Calu3 (cell line): ENCODE measurements at regions not wholly inside any gene's neighbourhood (a gene's known extent, or its start where the extent isn't known, plus 50 kb on each side); places are given as distances from the start of the nearest gene placed in this dataset.
"Not testable (repeated sequence)": the region's sequence is repeated elsewhere in the genome, so short reads cannot be mapped to it uniquely, and the experiment has no call there.

Experiments
- BruUV-seq: library from RNA; stranded (reverse); fragments of 400-500 nt; replicated peaks from 2 replicates; lab custom pipeline; 2021; lab: Mats Ljungman, UMichigan
- CTCF ChIA-PET: fragments of 300-600 bp; sonication (Branson Sonifier 250); formaldehyde crosslinking; loops from one replicate; lab custom pipeline; 2022; ENCODE audit warnings: antibody characterized with exemption; lab: Charles Lee
- DNase-seq: peaks from one replicate; pipeline ENCODE4 v3.0.0; 2022
- H3K27ac Mint-ChIP-seq: one replicate; pipeline ENCODE4 v1.8.0; 2022; ENCODE audit warnings: mixed read lengths; ENCODE audit not compliant: unreplicated experiment
- H3K27me3 Mint-ChIP-seq: one replicate; pipeline ENCODE4 v1.8.0; 2022; ENCODE audit warnings: mixed read lengths; ENCODE audit not compliant: unreplicated experiment
- H3K36me3 Mint-ChIP-seq: one replicate; pipeline ENCODE4 v1.8.0; 2022; ENCODE audit warnings: mild to moderate bottlenecking, moderate library complexity, mixed read lengths; ENCODE audit not compliant: insufficient read depth, unreplicated experiment
- H3K4me1 Mint-ChIP-seq: one replicate; pipeline ENCODE4 v1.8.0; 2022; ENCODE audit warnings: mild to moderate bottlenecking, low read depth, mixed read lengths; ENCODE audit not compliant: unreplicated experiment
- H3K4me3 Mint-ChIP-seq: one replicate; pipeline ENCODE4 v1.8.0; 2022; ENCODE audit warnings: mild to moderate bottlenecking, low read depth, moderate library complexity, mixed read lengths; ENCODE audit not compliant: unreplicated experiment
- H3K9me3 Mint-ChIP-seq: one replicate; pipeline ENCODE4 v1.8.0; 2022; ENCODE audit warnings: low read depth, mixed read lengths; ENCODE audit not compliant: unreplicated experiment
- CTCF ChIP-seq: fragments of 200-600 bp; IDR thresholded peaks from one replicate; pipeline ENCODE4 v1.8.0; 2022; ENCODE audit warnings: antibody characterized with exemption; ENCODE audit not compliant: unreplicated experiment
- intact Hi-C: fragments of 100-400 bp; cut with micrococcal nuclease; formaldehyde crosslinking; loops from one replicate; pipeline ENCODE4 v1.10.0; 2022; ENCODE audit not compliant: unreplicated experiment

GRCh38 chr13:47892374-47892773 lies 108.7 kb downstream of the SUCLA2 start:
- H3K4me1 Mint-ChIP-seq, result no peaks in the 10 kb centered on the region
- CTCF ChIA-PET, result no interaction called here
- no peaks in the 10 kb centered on the region for H3K36me3 Mint-ChIP-seq
- no TSS peak for BruUV-seq
- H3K9me3 Mint-ChIP-seq, result no peaks in the 10 kb centered on the region
- intact Hi-C loops, result no loop called here
- no peak for TF ChIP-seq CTCF
- no peak for DNase-seq
- no peaks in the 10 kb centered on the region for H3K27me3 Mint-ChIP-seq
- no peak overlapping the region for H3K27ac Mint-ChIP-seq
- H3K4me3 Mint-ChIP-seq, result no peak overlapping the region

GRCh38 chr13:47890146-47890814 lies 110.8 kb downstream of the SUCLA2 start:
- CTCF ChIA-PET, result no interaction called here
- no peaks in the 10 kb centered on the region for H3K27me3 Mint-ChIP-seq
- no peak overlapping the region for H3K27ac Mint-ChIP-seq
- no peaks in the 10 kb centered on the region for H3K9me3 Mint-ChIP-seq
- no peak for TF ChIP-seq CTCF
- no peaks in the 10 kb centered on the region for H3K4me1 Mint-ChIP-seq
- DNase-seq, result no peak
- no peaks in the 10 kb centered on the region for H3K36me3 Mint-ChIP-seq
- H3K4me3 Mint-ChIP-seq, result no peak overlapping the region
- intact Hi-C loops, result no loop called here
- no TSS peak for BruUV-seq

GRCh38 chr13:47886314-47886713 lies 114.8 kb downstream of the SUCLA2 start:
- intact Hi-C loops, result no loop called here
- no peak for TF ChIP-seq CTCF
- H3K4me3 Mint-ChIP-seq, result no peak overlapping the region
- no peaks in the 10 kb centered on the region for H3K4me1 Mint-ChIP-seq
- H3K27me3 Mint-ChIP-seq, result no peaks in the 10 kb centered on the region
- H3K9me3 Mint-ChIP-seq, result no peaks in the 10 kb centered on the region
- no peaks in the 10 kb centered on the region for H3K36me3 Mint-ChIP-seq
- CTCF ChIA-PET, result no interaction called here
- DNase-seq, result no peak
- BruUV-seq, result no TSS peak
- H3K27ac Mint-ChIP-seq, result no peak overlapping the region

- CTCF ChIA-PET, result no interaction called here
- H3K9me3 Mint-ChIP-seq, result no peaks in the 10 kb centered on the region
- intact Hi-C loops, result no loop called here
- H3K36me3 Mint-ChIP-seq, result no peaks in the 10 kb centered on the region
- H3K4me1 Mint-ChIP-seq, result no peaks in the 10 kb centered on the region
- no TSS peak for BruUV-seq
- H3K4me3 Mint-ChIP-seq, result no peak overlapping the region
- DNase-seq, result no peak
- no peak for TF ChIP-seq CTCF
- no peaks in the 10 kb centered on the region for H3K27me3 Mint-ChIP-seq
- H3K27ac Mint-ChIP-seq, result no peak overlapping the region
These were observed 125.9 kb downstream of the SUCLA2 start for GRCh38 chr13:47875201-47875600.

GRCh38 chr13:47873987-47874386 lies 127.1 kb downstream of the SUCLA2 start:
- DNase-seq, H3K27me3 Mint-ChIP-seq, BruUV-seq, H3K4me3 Mint-ChIP-seq, H3K9me3 Mint-ChIP-seq, CTCF ChIA-PET, H3K27ac Mint-ChIP-seq, H3K36me3 Mint-ChIP-seq, H3K4me1 Mint-ChIP-seq, intact Hi-C loops: not testable (repeated sequence)

GRCh38 chr13:47873319-47873718 lies 127.8 kb downstream of the SUCLA2 start:
- H3K27me3 Mint-ChIP-seq, H3K4me1 Mint-ChIP-seq, H3K27ac Mint-ChIP-seq, H3K4me3 Mint-ChIP-seq, CTCF ChIA-PET, H3K9me3 Mint-ChIP-seq, BruUV-seq, intact Hi-C loops, DNase-seq, H3K36me3 Mint-ChIP-seq: not testable (repeated sequence)
